ENCODE measurements at regions not wholly inside any gene's neighbourhood (a gene's known extent, or its start where the extent isn't known, plus 50 kb on each side); places are given as distances from the start of the nearest gene placed in this dataset.

DNA sequence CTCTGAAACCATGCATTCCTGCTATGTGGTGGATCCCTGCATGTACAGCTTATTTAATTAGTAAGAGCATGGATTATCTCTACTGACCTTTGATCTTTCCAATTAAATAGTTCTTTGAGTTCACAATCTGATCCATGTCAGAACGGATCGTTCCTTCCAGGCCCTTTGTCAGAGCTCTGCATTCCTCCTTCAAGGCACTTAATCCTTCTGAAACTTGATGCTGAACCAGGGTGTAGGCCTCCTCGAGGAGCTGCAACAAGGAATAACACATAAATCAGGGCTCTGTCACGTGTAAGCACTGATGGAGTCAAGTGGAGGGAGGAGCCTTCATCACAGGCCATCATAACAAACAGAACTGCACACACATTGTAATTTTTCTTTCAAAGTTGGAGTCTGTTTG lies 68.4 kb upstream of the EDEM3 start:
- TF ChIP-seq, protein P1, sequence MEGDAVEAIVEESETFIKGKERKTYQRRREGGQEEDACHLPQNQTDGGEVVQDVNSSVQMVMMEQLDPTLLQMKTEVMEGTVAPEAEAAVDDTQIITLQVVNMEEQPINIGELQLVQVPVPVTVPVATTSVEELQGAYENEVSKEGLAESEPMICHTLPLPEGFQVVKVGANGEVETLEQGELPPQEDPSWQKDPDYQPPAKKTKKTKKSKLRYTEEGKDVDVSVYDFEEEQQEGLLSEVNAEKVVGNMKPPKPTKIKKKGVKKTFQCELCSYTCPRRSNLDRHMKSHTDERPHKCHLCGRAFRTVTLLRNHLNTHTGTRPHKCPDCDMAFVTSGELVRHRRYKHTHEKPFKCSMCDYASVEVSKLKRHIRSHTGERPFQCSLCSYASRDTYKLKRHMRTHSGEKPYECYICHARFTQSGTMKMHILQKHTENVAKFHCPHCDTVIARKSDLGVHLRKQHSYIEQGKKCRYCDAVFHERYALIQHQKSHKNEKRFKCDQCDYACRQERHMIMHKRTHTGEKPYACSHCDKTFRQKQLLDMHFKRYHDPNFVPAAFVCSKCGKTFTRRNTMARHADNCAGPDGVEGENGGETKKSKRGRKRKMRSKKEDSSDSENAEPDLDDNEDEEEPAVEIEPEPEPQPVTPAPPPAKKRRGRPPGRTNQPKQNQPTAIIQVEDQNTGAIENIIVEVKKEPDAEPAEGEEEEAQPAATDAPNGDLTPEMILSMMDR (conservative IDR thresholded peaks at IDR 0.05; ENCODE audit: low read depth, low read length): no peak
- TF ChIP-seq EZH2 (IDR thresholded peaks at IDR 0.05; ENCODE audit: low read length, unreplicated experiment): no peak
